ENCODE measurements at regions not wholly inside any gene's neighbourhood (a gene's known extent, or its start where the extent isn't known, plus 50 kb on each side); places are given as distances from the start of the nearest gene placed in this dataset.

DNA sequence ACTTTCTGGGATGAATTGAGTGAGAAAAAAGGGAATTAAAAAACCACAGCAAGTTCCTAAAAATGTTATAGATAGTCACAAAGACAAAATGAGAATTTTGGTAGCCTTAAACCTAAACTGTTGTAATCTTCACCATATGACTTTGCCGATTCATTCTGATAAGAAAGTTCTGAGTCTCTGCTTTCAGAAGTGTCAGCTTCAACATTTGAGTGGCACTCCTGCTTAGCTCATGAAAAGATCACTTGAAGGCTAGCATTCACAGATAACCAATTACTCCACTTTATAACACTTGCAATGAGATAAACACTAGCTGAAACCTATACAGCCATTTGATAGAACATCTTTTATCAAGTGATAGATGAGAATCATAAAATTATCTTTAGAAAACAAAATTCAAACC, 288.1 kb upstream of the POU1F1 start:
- H4K20me1 ChIP-seq (ENCODE audit: control insufficient read depth, insufficient read depth, insufficient read length): no peaks in the 10 kb centered on the region
- H4K8ac ChIP-seq (replicated peaks; ENCODE audit: insufficient read length, low read depth, low read length): no peak overlapping the region
- H3K27me3 ChIP-seq (ENCODE audit: insufficient read depth, low read length): no peaks in the 10 kb centered on the region
- no peak overlapping the region for H2BK20ac ChIP-seq (ENCODE audit: low read depth, low read length, poor library complexity, severe bottlenecking)
- no peaks in the 10 kb centered on the region for H3K4me1 Mint-ChIP-seq
- WGBS (ENCODE audit: extremely low coverage, insufficient read length, low lambda C conversion rate): no CpG with 5 or more reads among the region's 1 CpG
- no peak overlapping the region for H2BK12ac ChIP-seq (ENCODE audit: insufficient read length, low read depth, low read length)
- H3K18ac ChIP-seq (ENCODE audit: insufficient read length, low read depth, low read length): no peak overlapping the region
- no peak overlapping the region for H4K5ac ChIP-seq (ENCODE audit: insufficient read length, low read depth, low read length)
- no peak overlapping the region for H2AFZ ChIP-seq (ENCODE audit: low read length)
- no peaks in the 10 kb centered on the region for H3K27me3 Mint-ChIP-seq (ENCODE audit: low read depth)
- no peak overlapping the region for H3K56ac ChIP-seq (ENCODE audit: insufficient read length, low read depth, low read length)
- H2BK120ac ChIP-seq (ENCODE audit: low read depth, low read length, poor library complexity, severe bottlenecking): no peak overlapping the region
- H3K4me3 Mint-ChIP-seq: no peak overlapping the region
- no peak overlapping the region for H3K27ac Mint-ChIP-seq
- no peak overlapping the region for H3K4me2 ChIP-seq (ENCODE audit: insufficient read depth, insufficient read length, low read length)
- no peak overlapping the region for H2AK5ac ChIP-seq (ENCODE audit: insufficient read length, low read length)
- no peaks in the 10 kb centered on the region for H3K9me3 Mint-ChIP-seq
- H3K23me2 ChIP-seq (ENCODE audit: insufficient read length, low read depth, low read length, poor library complexity, severe bottlenecking): no peaks in the 10 kb centered on the region
- H3T11ph ChIP-seq (ENCODE audit: low read length): no peak overlapping the region
- no peaks in the 10 kb centered on the region for H3K9me3 ChIP-seq (ENCODE audit: control insufficient read depth, low read depth, low read length)
- no peak overlapping the region for H2BK5ac ChIP-seq (ENCODE audit: insufficient read length, low read length)
- no peak for TF ChIP-seq CTCF (conservative IDR thresholded peaks at IDR 0.05)
- no peak overlapping the region for H3K4ac ChIP-seq (ENCODE audit: low read depth, low read length)
- no peak overlapping the region for H3K27ac ChIP-seq (ENCODE audit: insufficient read length, low read depth, low read length)
- no peak overlapping the region for H3K9ac ChIP-seq (ENCODE audit: extremely low read depth, insufficient read length, low read length)
- H3K79me2 ChIP-seq (ENCODE audit: insufficient read depth, low read length): no peaks in the 10 kb centered on the region
- H3K4me1 ChIP-seq (ENCODE audit: insufficient read depth, low read length): no peaks in the 10 kb centered on the region
- DNase-seq: no peak
- H2BK15ac ChIP-seq (ENCODE audit: low read depth, low read length): no peak overlapping the region
- H4K91ac ChIP-seq (ENCODE audit: insufficient read length, low read depth, low read length): no peak overlapping the region
- no peak overlapping the region for H3K23ac ChIP-seq (ENCODE audit: insufficient read length, low read depth, low read length)
- no peaks in the 10 kb centered on the region for H3K79me1 ChIP-seq (ENCODE audit: insufficient read depth, low read depth, low read length, poor library complexity, severe bottlenecking)
- no peaks in the 10 kb centered on the region for H3K36me3 Mint-ChIP-seq (ENCODE audit: insufficient read depth in 1 of 3, low read depth in 3 of 3)
- no peak overlapping the region for H3K14ac ChIP-seq (ENCODE audit: insufficient read depth, low read length)

Data from H9 (cell line).